A673 (cell line): ENCODE measurements at regions not wholly inside any gene's neighbourhood (a gene's known extent, or its start where the extent isn't known, plus 50 kb on each side); places are given as distances from the start of the nearest gene placed in this dataset.

Source experiments
- CTCF ChIP-seq: fragments of 300-800, 200-600 bp; sonication (generic); conservative IDR thresholded peaks from 2 replicates; pipeline ENCODE4 v1.5.1; 2017; ENCODE audit warnings: low read depth, mild to moderate bottlenecking, antibody characterized with exemption, low read length, moderate library complexity, mixed read lengths
- EZH2 ChIP-seq: fragments of 200-600 bp; sonication (generic); IDR thresholded peaks from 2 replicates; pipeline ENCODE4 v1.6.1; 2017; ENCODE audit warnings: borderline replicate concordance, low read depth, mild to moderate bottlenecking, mixed read lengths, antibody characterized with exemption, low read length; ENCODE audit not compliant: poor library complexity, severe bottlenecking

GRCh38 chr6:1472643-1473042 is 83.3 kb downstream of the FOXF2 start:
- TF ChIP-seq CTCF (no peak), EZH2 (no peak)
